Type B pancreatic cell (in vitro differentiated cells): ENCODE measurements at regions not wholly inside any gene's neighbourhood (a gene's known extent, or its start where the extent isn't known, plus 50 kb on each side); places are given as distances from the start of the nearest gene placed in this dataset.

Source experiments
- DNase-seq: peaks from one replicate; pipeline ENCODE4 v3.0.0; 2021; ENCODE audit warnings: mixed read lengths; ENCODE audit not compliant: unreplicated experiment; ENCODE audit errors: extremely low spot score
- H3K27ac Mint-ChIP-seq: 2 replicates; pipeline ENCODE4 v1.8.0; 2021; ENCODE audit warnings: mild to moderate bottlenecking, mixed read lengths
- H3K27me3 Mint-ChIP-seq: 2 replicates; pipeline ENCODE4 v1.8.0; 2021; ENCODE audit warnings: mixed read lengths
- H3K36me3 Mint-ChIP-seq: 2 replicates; pipeline ENCODE4 v1.8.0; 2021; ENCODE audit warnings: mixed read lengths
- H3K4me1 Mint-ChIP-seq: one replicate; pipeline ENCODE4 v1.8.0; 2021; ENCODE audit warnings: mixed read lengths; ENCODE audit not compliant: unreplicated experiment
- H3K4me3 Mint-ChIP-seq: 2 replicates; pipeline ENCODE4 v1.8.0; 2021; ENCODE audit warnings: mild to moderate bottlenecking, mixed read lengths
- H3K9me3 Mint-ChIP-seq: 2 replicates; pipeline ENCODE4 v1.8.0; 2021; ENCODE audit warnings: mixed read lengths
- TF ChIP-seq, protein P1 (sequence below): fragments of 200-600 bp; sonication (generic); conservative IDR thresholded peaks from 2 replicates; pipeline ENCODE4 v1.5.0; 2021; ENCODE audit warnings: antibody characterized with exemption, mild to moderate bottlenecking

DNA sequence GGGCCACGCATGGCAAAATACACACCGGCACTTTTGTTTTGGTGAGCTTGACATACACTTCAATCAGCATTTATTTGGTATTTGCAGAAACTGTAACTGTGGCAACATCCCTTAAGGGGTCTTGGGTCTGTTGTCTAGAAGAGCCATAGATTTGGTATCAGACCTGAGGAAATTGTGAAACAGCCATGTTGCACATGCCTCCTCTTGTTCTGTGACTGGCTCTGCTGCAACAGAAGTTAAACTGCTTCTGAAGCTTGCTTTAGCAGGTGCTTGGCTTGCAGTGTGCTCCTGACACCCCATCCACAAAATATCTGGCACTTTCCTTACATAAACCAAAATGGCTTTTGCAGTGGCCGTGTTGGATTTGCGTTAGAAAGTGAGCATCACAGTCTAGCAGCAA is 247.3 kb downstream of the GATA3 start:
- no peaks in the 10 kb centered on the region for H3K36me3 Mint-ChIP-seq
- TF ChIP-seq, protein P1, sequence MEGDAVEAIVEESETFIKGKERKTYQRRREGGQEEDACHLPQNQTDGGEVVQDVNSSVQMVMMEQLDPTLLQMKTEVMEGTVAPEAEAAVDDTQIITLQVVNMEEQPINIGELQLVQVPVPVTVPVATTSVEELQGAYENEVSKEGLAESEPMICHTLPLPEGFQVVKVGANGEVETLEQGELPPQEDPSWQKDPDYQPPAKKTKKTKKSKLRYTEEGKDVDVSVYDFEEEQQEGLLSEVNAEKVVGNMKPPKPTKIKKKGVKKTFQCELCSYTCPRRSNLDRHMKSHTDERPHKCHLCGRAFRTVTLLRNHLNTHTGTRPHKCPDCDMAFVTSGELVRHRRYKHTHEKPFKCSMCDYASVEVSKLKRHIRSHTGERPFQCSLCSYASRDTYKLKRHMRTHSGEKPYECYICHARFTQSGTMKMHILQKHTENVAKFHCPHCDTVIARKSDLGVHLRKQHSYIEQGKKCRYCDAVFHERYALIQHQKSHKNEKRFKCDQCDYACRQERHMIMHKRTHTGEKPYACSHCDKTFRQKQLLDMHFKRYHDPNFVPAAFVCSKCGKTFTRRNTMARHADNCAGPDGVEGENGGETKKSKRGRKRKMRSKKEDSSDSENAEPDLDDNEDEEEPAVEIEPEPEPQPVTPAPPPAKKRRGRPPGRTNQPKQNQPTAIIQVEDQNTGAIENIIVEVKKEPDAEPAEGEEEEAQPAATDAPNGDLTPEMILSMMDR = no peak
- H3K27me3 Mint-ChIP-seq = peaks cover 39% of the 10 kb centered on the region
- no peaks in the 10 kb centered on the region for H3K9me3 Mint-ChIP-seq
- peak overlapping the region; percentile 44 for H3K27ac Mint-ChIP-seq
- H3K4me3 Mint-ChIP-seq = no peak overlapping the region
- DNase-seq = no peak
- peaks cover 15% of the 10 kb centered on the region for H3K4me1 Mint-ChIP-seq

GRCh38 chr10:8302565-8302964 is 248.1 kb downstream of the GATA3 start:
- no peaks in the 10 kb centered on the region for H3K9me3 Mint-ChIP-seq
- peaks cover 15% of the 10 kb centered on the region for H3K4me1 Mint-ChIP-seq
- no peak overlapping the region for H3K27ac Mint-ChIP-seq
- peaks cover 35% of the 10 kb centered on the region for H3K27me3 Mint-ChIP-seq
- TF ChIP-seq, protein P1 = no peak
- no peak for DNase-seq
- H3K4me3 Mint-ChIP-seq = no peak overlapping the region
- no peaks in the 10 kb centered on the region for H3K36me3 Mint-ChIP-seq

GRCh38 chr10:8304861-8305260 is 250.4 kb downstream of the GATA3 start:
- DNase-seq = no peak
- H3K4me3 Mint-ChIP-seq = no peak overlapping the region
- TF ChIP-seq, protein P1 = no peak
- no peaks in the 10 kb centered on the region for H3K9me3 Mint-ChIP-seq
- H3K4me1 Mint-ChIP-seq = peaks cover 7% of the 10 kb centered on the region
- H3K27me3 Mint-ChIP-seq = peaks cover 17% of the 10 kb centered on the region
- H3K36me3 Mint-ChIP-seq = no peaks in the 10 kb centered on the region
- H3K27ac Mint-ChIP-seq = no peak overlapping the region

DNA sequence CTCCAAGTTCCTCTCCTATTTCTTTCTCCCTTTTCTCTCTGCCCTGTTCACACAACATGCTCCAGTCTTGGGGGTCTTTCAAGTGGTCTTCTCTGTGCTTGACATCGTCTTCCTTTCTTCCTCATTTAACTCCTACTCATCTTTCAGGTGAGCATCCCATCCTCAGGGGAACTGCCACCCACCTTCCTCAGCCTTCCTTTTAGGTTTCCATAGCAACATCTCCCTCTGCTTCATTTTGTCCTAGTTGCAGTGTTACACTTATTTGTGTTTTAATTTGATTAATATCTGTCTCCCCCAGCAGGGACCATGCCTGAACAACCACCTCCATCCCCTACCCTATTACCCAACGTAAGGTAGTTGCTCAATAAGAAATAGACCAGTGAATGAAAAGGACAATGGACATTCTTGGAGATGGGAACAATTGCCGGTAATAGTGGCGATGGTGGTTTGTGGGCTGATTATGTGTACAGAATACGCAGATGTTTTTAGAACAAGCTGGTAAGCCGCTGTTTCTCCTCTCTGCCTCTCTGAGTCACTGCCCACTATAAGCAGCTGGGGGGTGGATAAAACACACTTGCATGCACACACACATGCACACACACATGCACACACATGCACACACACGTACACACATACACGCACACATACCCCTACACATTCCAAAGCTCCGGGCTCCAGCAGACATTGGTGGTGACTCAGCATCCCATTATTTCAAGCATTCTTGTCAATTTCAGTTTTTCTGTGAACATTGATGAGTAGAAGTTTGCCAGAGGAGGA is 251.6 kb downstream of the GATA3 start:
- H3K36me3 Mint-ChIP-seq = no peaks in the 10 kb centered on the region
- TF ChIP-seq, protein P1 = no peak
- peaks cover 3% of the 10 kb centered on the region for H3K4me1 Mint-ChIP-seq
- no peak overlapping the region for H3K27ac Mint-ChIP-seq
- DNase-seq = no peak
- no peaks in the 10 kb centered on the region for H3K9me3 Mint-ChIP-seq
- H3K4me3 Mint-ChIP-seq = no peak overlapping the region
- peaks cover 17% of the 10 kb centered on the region for H3K27me3 Mint-ChIP-seq

GRCh38 chr10:8306685-8307364 is 252.3 kb downstream of the GATA3 start:
- DNase-seq = no peak

More at GRCh38 chr10:8306685-8307364, 252.3 kb downstream of the GATA3 start:
- no peak overlapping the region for H3K4me3 Mint-ChIP-seq
- H3K27ac Mint-ChIP-seq = no peak overlapping the region
- H3K4me1 Mint-ChIP-seq = no peaks in the 10 kb centered on the region
- no peaks in the 10 kb centered on the region for H3K36me3 Mint-ChIP-seq
- no peaks in the 10 kb centered on the region for H3K9me3 Mint-ChIP-seq
- TF ChIP-seq, protein P1 = no peak
- H3K27me3 Mint-ChIP-seq = peaks cover 17% of the 10 kb centered on the region
